ENCODE measurements at regions not wholly inside any gene's neighbourhood (a gene's known extent, or its start where the extent isn't known, plus 50 kb on each side); places are given as distances from the start of the nearest gene placed in this dataset.
"Not testable (repeated sequence)": the region's sequence is repeated elsewhere in the genome, so short reads cannot be mapped to it uniquely, and the experiment has no call there.

DNA sequence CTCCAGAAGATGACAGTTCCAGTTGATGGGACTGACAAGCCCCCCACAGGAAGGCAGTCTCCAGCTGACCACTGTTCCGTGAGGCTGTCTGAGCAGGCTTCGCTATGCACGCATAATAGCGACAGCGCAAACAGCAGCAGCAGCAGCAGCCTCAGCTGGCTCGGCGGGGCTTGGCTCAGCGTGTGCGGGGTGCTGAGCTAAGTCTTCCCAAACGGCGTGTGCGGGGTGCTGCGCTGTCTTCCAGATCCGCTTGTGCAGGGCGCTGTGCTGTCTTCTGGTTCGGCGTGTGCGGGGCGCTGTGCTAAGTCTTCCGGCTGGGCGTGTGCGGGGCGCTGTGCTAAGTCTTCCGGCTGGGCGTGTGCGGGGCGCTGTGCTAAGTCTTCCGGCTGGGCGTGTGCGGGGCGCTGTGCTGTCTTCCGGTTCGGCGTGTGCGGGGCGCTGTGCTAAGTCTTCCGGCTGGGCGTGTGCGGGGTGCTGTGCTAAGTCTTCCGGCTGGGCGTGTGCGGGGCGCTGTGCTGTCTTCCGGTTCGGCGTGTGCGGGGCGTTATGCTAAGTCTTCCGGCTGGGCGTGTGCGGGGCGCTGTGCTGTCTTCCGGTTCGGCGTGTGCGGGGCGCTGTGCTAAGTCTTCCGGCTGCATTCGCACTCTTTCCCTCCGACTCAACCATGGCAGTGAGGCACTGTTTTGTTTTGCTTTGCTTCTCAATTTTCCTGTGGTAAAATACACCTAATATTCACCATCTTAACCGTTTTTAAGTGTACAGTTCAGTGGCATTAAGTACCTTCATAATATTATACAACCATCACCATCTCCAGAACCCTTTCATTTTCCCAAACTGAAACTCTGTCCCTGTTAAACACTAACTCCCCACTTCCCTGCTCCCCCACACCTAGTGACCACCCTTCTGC, 156.1 kb downstream of the BMP7 start:
- DNase-seq = not testable (repeated sequence)

DNA sequence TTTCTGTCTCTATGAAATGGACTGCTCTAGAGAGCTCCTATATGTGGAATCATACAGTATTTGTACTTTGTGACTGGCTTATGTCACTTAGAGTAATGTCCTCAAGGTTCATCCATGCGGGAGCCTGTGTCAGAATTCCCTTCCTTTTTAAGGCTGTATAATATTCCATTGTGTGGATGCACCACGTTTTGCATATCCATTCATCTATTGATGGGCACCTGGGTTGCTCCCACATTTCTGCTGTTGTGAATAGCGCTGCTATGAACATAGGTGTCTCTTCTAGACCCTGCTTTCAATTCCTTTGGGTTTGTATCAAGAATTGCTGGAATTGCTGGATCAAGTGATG, 155.4 kb downstream of the BMP7 start:
- no peak for DNase-seq

DNA sequence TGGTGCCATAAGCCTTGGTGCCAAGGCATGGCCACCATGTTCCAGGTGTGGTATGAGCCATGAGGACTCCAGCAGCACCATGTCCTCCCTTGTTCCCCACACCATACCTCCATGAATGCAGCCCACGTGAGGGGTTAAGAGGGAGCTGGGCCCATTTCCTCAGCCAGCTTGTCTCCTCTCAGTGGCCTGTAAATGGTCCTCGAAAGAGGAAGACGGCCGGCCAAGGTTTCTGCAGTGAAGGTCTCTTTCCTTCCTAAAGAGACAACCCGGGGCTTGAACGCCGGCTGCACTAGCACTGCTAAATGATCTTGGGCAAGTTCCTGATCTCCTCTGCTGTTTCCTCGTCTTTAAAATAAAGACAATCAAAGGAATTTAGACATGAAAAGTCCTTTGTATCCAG, 154.0 kb downstream of the BMP7 start:
- DNase-seq = no peak

DNA sequence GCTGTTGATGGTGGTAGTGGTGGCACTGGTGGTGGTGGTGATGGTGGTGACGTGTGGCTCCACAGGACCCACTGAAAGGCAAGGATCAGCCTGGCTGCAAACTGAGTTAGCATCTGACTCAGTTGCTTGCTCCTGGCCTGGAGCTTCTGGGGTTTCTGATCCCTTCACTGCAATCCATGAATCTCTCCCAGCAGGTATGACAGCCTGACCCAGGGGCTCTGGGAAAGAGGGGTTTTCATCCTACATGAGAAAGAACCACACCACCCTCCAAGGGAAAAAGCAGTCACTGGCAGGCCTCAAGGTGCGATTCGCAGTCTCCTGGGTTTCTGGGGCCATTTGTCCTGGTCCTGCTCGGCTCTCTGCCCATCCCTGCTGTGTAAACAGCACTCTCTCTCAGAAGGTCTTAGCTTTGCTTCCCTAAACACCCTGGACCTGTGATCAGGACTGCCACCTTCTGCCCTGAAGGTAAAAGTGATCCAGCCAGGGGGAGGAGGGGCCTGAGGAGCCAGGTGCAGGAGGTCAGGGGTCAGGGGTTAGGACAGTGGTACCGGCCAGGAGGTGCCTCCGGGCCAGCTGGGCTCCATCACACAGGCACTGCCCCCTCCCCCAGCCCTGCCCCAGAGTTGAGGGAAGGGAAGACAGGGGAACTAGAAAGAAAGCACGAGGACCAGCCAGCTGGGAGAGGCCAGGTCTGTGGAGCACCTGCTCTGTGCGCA, 152.0 kb downstream of the BMP7 start:
- no peak for DNase-seq

DNA sequence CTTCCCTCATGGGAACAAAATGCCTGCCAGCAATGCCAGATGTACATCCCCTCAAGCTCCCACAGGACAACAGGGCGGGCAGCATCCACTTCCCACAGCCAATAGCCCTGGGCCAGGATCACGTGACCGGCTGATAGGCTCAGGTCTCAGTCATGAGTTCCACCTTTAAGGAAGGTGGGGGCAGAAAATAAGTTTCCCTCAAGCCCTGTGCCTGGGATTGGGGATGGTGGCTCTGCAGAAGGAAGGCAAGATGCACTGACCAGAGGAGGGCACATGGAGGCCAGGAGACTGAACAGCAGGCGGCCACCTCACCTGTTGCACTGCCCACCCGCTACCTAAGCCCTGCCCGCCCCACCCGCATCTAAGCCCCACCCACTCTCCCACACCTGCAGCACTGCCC, 149.1 kb downstream of the BMP7 start:
- DNase-seq = peak; percentile 37

DNA sequence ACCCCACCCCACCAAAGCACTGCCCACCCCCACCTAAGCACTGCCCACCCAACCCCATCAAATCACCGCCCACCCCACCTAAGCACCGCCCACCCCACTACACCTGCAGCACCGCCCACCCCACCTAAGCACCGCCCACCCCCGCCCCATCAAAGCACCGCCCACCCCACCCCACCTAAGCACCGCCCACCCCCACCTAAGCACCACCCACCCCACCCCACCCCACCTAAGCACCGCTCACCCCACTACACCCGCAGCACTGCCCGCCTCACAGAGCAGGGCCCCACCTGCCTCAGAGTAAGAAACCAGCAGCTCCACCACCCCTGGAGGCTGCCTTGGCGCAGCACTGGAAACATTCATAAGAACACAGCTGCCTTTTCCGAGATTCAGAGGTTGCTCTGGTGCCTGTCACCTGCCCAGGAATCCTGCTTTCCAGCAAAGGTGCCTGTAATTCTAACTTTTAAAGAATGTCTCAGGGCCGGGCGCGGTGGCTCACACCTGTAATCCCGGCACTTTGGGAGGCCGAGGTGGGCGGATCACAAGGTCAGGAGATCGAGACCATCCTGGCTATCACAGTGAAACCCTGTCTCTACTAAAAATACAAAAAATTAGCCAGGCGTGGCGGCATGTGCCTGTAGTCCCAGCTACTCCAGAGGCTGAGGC, 148.2 kb downstream of the BMP7 start:
- DNase-seq = no peak
